ENCODE measurements at regions not wholly inside any gene's neighbourhood (a gene's known extent, or its start where the extent isn't known, plus 50 kb on each side); places are given as distances from the start of the nearest gene placed in this dataset.

- no peaks in the 10 kb centered on the region for H3K4me1 ChIP-seq (ENCODE audit: control insufficient read depth, extremely low read depth, insufficient read depth, low read length)
- BruUV-seq (replicated peaks), result no TSS peak
- no peak for DNase-seq (ENCODE audit: low read depth, low spot score)
- no peak overlapping the region for H3K4me3 ChIP-seq (replicated peaks in 1 of 3; ENCODE audit: insufficient read depth in 1 of 3, low read depth in 1 of 3, low read length in 3 of 3)
- no peak for FAIRE-seq
- ChIA-PET POLR2A (no interaction called here), CTCF (interaction anchor here (1.0 kb wide), 1 partner anchor 836 kb away, joined by 3 read pairs; no protein-coding TSS in a partner anchor)
- H3K79me2 ChIP-seq (ENCODE audit: control insufficient read depth, insufficient read depth, low read length), result no peaks in the 10 kb centered on the region
- no peaks in the 10 kb centered on the region for H3K27me3 ChIP-seq (ENCODE audit: control insufficient read depth in 2 of 2, insufficient read depth in 2 of 2, low read length in 2 of 2)
- H3K9ac ChIP-seq (replicated peaks; ENCODE audit: extremely low read depth, insufficient read depth, low read length), result no peak overlapping the region
- H3K36me3 ChIP-seq (ENCODE audit: control insufficient read depth in 2 of 2, extremely low read depth in 1 of 2, insufficient read depth in 2 of 2, low read length in 2 of 2), result no peaks in the 10 kb centered on the region
- H3K9me1 ChIP-seq (replicated peaks; ENCODE audit: control insufficient read depth, extremely low read depth, insufficient read depth, low read length), result no peaks in the 10 kb centered on the region
- no peaks in the 10 kb centered on the region for H3K9me3 ChIP-seq (replicated peaks; ENCODE audit: control insufficient read depth, insufficient read depth, low read length)
- no peaks in the 10 kb centered on the region for H4K20me1 ChIP-seq (replicated peaks; ENCODE audit: control insufficient read depth, extremely low read depth, insufficient read depth, low read length)
- intact Hi-C loops (cut with micrococcal nuclease), result no loop called here
- dilution Hi-C loops (cut with MboI; ENCODE audit: extremely low pct_ligation_motif_present, low sequenced_read_pairs), result no loop called here
- no peak overlapping the region for H3K4me2 ChIP-seq (ENCODE audit: insufficient read depth, low read length)
- TF ChIP-seq JUN (IDR thresholded peaks at IDR 0.05; ENCODE audit: borderline replicate concordance, insufficient read depth, insufficient read length, low read depth) (no peak), FOS (IDR thresholded peaks at IDR 0.05; ENCODE audit: borderline replicate concordance, insufficient read depth, low read length) (no peak), EZH2 (IDR thresholded peaks at IDR 0.05; ENCODE audit: borderline replicate concordance, low read depth, low read length, severe bottlenecking) (no peak), POLR2A (IDR thresholded peaks at IDR 0.05; ENCODE audit: low read depth, low read length) (no peak), GATA2 (IDR thresholded peaks at IDR 0.05; ENCODE audit: insufficient read depth, insufficient read length, low read depth, low read length) (no peak), POLR2AphosphoS5 (IDR thresholded peaks at IDR 0.05; ENCODE audit: insufficient read depth, low read depth, low read length) (no peak), MYC (IDR thresholded peaks at IDR 0.05; ENCODE audit: low read depth, low read length) (no peak), MAX (IDR thresholded peaks at IDR 0.05; ENCODE audit: insufficient read depth, insufficient read length) (no peak)
- TF ChIP-seq, protein P1, sequence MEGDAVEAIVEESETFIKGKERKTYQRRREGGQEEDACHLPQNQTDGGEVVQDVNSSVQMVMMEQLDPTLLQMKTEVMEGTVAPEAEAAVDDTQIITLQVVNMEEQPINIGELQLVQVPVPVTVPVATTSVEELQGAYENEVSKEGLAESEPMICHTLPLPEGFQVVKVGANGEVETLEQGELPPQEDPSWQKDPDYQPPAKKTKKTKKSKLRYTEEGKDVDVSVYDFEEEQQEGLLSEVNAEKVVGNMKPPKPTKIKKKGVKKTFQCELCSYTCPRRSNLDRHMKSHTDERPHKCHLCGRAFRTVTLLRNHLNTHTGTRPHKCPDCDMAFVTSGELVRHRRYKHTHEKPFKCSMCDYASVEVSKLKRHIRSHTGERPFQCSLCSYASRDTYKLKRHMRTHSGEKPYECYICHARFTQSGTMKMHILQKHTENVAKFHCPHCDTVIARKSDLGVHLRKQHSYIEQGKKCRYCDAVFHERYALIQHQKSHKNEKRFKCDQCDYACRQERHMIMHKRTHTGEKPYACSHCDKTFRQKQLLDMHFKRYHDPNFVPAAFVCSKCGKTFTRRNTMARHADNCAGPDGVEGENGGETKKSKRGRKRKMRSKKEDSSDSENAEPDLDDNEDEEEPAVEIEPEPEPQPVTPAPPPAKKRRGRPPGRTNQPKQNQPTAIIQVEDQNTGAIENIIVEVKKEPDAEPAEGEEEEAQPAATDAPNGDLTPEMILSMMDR (IDR thresholded peaks at IDR 0.05; ENCODE audit: extremely low read depth in 1 of 2, insufficient read depth in 1 of 2, low read depth in 1 of 2, low read length in 2 of 2), result no peak
- H2AFZ ChIP-seq (ENCODE audit: low read depth, low read length), result no peak overlapping the region
- H3K27ac ChIP-seq (ENCODE audit: insufficient read depth, low read depth, low read length), result no peak overlapping the region
These were observed 376.6 kb upstream of the EMCN start for GRCh38 chr4:100894339-100894870.

All from endothelial cell of umbilical vein (primary cell).